H1 (cell line): ENCODE measurements at regions not wholly inside any gene's neighbourhood (a gene's known extent, or its start where the extent isn't known, plus 50 kb on each side); places are given as distances from the start of the nearest gene placed in this dataset.

ENCODE experiments used
- CTCF ChIA-PET: fragments of 300-600 bp; sonication (Branson Sonifier 250); formaldehyde crosslinking; loops from one replicate; lab custom pipeline; 2021; ENCODE audit not compliant: partially characterized antibody; lab: Charles Lee
- POLR2A ChIA-PET: fragments of 300-600 bp; sonication (Branson Sonifier 250); formaldehyde crosslinking; loops from one replicate; lab custom pipeline; 2021; ENCODE audit warnings: inconsistent platforms; ENCODE audit not compliant: partially characterized antibody; lab: Charles Lee
- DNase-seq, 2 experiments: peaks; one replicate each; pipeline versions ENCODE4 v3.0.0 to v3.0.0-alpha.2; 2010 to 2022; ENCODE audit warnings: low spot score in 2 of 2, low read depth in 1 of 2, mixed read lengths in 1 of 2
- FAIRE-seq: peaks from 2 replicates; lab custom pipeline; 2011; peaks lifted over from hg19 to GRCh38; lab: Jason Lieb, UNC
- H2AFZ ChIP-seq: 2 replicates; pipeline ENCODE4 v1.8.1; 2012; ENCODE audit warnings: low read length, inconsistent platforms
- H2AK5ac ChIP-seq: 2 replicates; pipeline ENCODE4 v1.6.1; 2013; ENCODE audit warnings: low read depth, low read length
- H2BK120ac ChIP-seq: replicated peaks from 2 replicates; pipeline ENCODE3; 2013; ENCODE audit warnings: low read depth, low read length, inconsistent platforms
- H2BK12ac ChIP-seq: 2 replicates; pipeline ENCODE4 v1.6.1; 2013; ENCODE audit warnings: low read depth, low read length
- H2BK15ac ChIP-seq: 2 replicates; pipeline ENCODE4 v1.6.1; 2013; ENCODE audit warnings: low read length
- H2BK20ac ChIP-seq: 2 replicates; pipeline ENCODE4 v1.6.1; 2013; ENCODE audit warnings: low read length
- H2BK5ac ChIP-seq: 2 replicates; pipeline ENCODE4 v1.6.1; 2013; ENCODE audit warnings: low read depth, low read length
- H3K14ac ChIP-seq: 2 replicates; pipeline ENCODE4 v1.6.1; 2013; ENCODE audit warnings: inconsistent platforms; ENCODE audit not compliant: insufficient read length
- H3K18ac ChIP-seq: 2 replicates; pipeline ENCODE4 v1.6.1; 2013; ENCODE audit warnings: low read length; ENCODE audit errors: extremely low read depth
- H3K23ac ChIP-seq: 2 replicates; pipeline ENCODE4 v1.6.1; 2013; ENCODE audit warnings: inconsistent platforms; ENCODE audit not compliant: insufficient read length
- H3K23me2 ChIP-seq: 2 replicates; pipeline ENCODE4 v1.6.1; 2013; ENCODE audit warnings: low read depth, low read length
- H3K27ac ChIP-seq: 2 replicates; pipeline ENCODE4 v1.6.1; 2011; ENCODE audit warnings: low read depth, low read length, inconsistent platforms
- H3K27me3 ChIP-seq, 4 experiments: replicated peaks in 1 of 4; 1 replicate in 1 of 4; 2 replicates in 3 of 4; pipeline versions ENCODE4 v1.6.1 to v1.8.1; 2011 to 2013; ENCODE audit warnings: low read length in 3 of 4, mild to moderate bottlenecking in 3 of 4, inconsistent platforms in 2 of 4, mixed read lengths in 2 of 4, moderate library complexity in 1 of 4; ENCODE audit not compliant: control insufficient read depth in 3 of 4, insufficient read depth in 3 of 4; ENCODE audit errors: extremely low read depth in 1 of 4
- H3K36me3 ChIP-seq, 4 experiments: 2 replicates each; pipeline versions ENCODE4 v1.6.1 to v1.8.1; 2011 to 2013; ENCODE audit warnings: mild to moderate bottlenecking in 4 of 4, low read length in 3 of 4, moderate library complexity in 2 of 4, control low read depth in 1 of 4, inconsistent platforms in 1 of 4; ENCODE audit not compliant: insufficient read depth in 4 of 4, control insufficient read depth in 2 of 4
- H3K4ac ChIP-seq: replicated peaks from 2 replicates; pipeline ENCODE3; 2013; ENCODE audit warnings: low read length, low read depth, mixed read lengths, inconsistent platforms; ENCODE audit not compliant: insufficient read length
- H3K4me1 ChIP-seq, 4 experiments: replicated peaks in 1 of 4; 1 replicate in 1 of 4; 2 replicates in 3 of 4; pipeline versions ENCODE4 v1.6.1 to v1.8.1; 2011 to 2013; ENCODE audit warnings: low read length in 3 of 4, inconsistent platforms in 2 of 4, mixed read lengths in 1 of 4; ENCODE audit not compliant: insufficient read depth in 4 of 4, control insufficient read depth in 3 of 4
- H3K4me2 ChIP-seq, 2 experiments: 2 replicates each; pipeline versions ENCODE4 v1.6.1 to v1.8.1; 2011 to 2013; ENCODE audit warnings: low read depth in 2 of 2, low read length in 2 of 2, control low read depth in 1 of 2, inconsistent platforms in 1 of 2, mild to moderate bottlenecking in 1 of 2; ENCODE audit not compliant: insufficient read depth in 1 of 2
- H3K4me3 ChIP-seq, 4 experiments: fragments of 200-600, 300-600 bp in 1 of 4; sonication (generic), shearing (Covaris generic), sonication (Bioruptor Twin) in 1 of 4; 2 replicates each; pipeline versions ENCODE4 v1.5.1 to v1.8.1; 2011 to 2016; ENCODE audit warnings: low read length in 4 of 4, low read depth in 3 of 4, control low read depth in 2 of 4, inconsistent platforms in 2 of 4, mild to moderate bottlenecking in 2 of 4, mixed read lengths in 1 of 4, moderate library complexity in 1 of 4; ENCODE audit not compliant: insufficient read depth in 2 of 4; ENCODE audit errors: extremely low read depth in 1 of 4
- H3K56ac ChIP-seq: replicated peaks from 2 replicates; pipeline ENCODE3; 2013; ENCODE audit warnings: low read depth, mild to moderate bottlenecking, mixed read lengths, low read length, inconsistent platforms; ENCODE audit not compliant: insufficient read length
- H3K79me1 ChIP-seq: 2 replicates; pipeline ENCODE4 v1.6.1; 2013; ENCODE audit warnings: low read depth, low read length, control low read depth
- H3K79me2 ChIP-seq, 2 experiments: 2 replicates each; pipeline versions ENCODE4 v1.6.1 to v1.8.1; 2012 to 2013; ENCODE audit warnings: low read length in 2 of 2, mild to moderate bottlenecking in 2 of 2, inconsistent platforms in 1 of 2; ENCODE audit not compliant: insufficient read depth in 2 of 2, control insufficient read depth in 1 of 2
- H3K9ac ChIP-seq, 4 experiments: replicated peaks in 1 of 4; 1 replicate in 1 of 4; 2 replicates in 3 of 4; pipeline versions ENCODE4 v1.6.1 to v1.8.1; 2011 to 2013; ENCODE audit warnings: low read depth in 3 of 4, low read length in 3 of 4, control low read depth in 2 of 4, mild to moderate bottlenecking in 2 of 4, moderate library complexity in 2 of 4, inconsistent platforms in 1 of 4; ENCODE audit errors: extremely low read depth in 1 of 4
- H3K9me3 ChIP-seq, 2 experiments: 2 replicates each; pipeline versions ENCODE4 v1.6.1 to v1.8.1; 2012 to 2013; ENCODE audit warnings: mild to moderate bottlenecking in 2 of 2, moderate library complexity in 2 of 2, control low read depth in 1 of 2, inconsistent platforms in 1 of 2, low read depth in 1 of 2, low read length in 1 of 2, mixed read lengths in 1 of 2; ENCODE audit not compliant: insufficient read depth in 2 of 2
- H4K20me1 ChIP-seq, 2 experiments: replicated peaks in 1 of 2; 2 replicates each; pipeline versions ENCODE3 to v1.8.1; 2011 to 2013; ENCODE audit warnings: inconsistent platforms in 2 of 2, low read length in 2 of 2, mild to moderate bottlenecking in 1 of 2; ENCODE audit not compliant: insufficient read depth in 2 of 2, control insufficient read depth in 1 of 2
- H4K5ac ChIP-seq: 2 replicates; pipeline ENCODE4 v1.6.1; 2013; ENCODE audit warnings: low read length, low read depth, mixed read lengths, inconsistent platforms; ENCODE audit not compliant: insufficient read length
- H4K8ac ChIP-seq: 2 replicates; pipeline ENCODE4 v1.8.0; 2013; ENCODE audit warnings: mild to moderate bottlenecking, moderate library complexity, low read length, inconsistent platforms; ENCODE audit not compliant: insufficient read depth; ENCODE audit errors: extremely low read depth
- H4K91ac ChIP-seq: replicated peaks from 2 replicates; pipeline ENCODE3; 2013; ENCODE audit warnings: low read length, mixed read lengths, inconsistent platforms; ENCODE audit not compliant: insufficient read length
- CTBP2 ChIP-seq: IDR thresholded peaks from 2 replicates; pipeline ENCODE4 v1.7.0; 2011; ENCODE audit warnings: borderline replicate concordance, mild to moderate bottlenecking, moderate library complexity, mixed read lengths, low read length; ENCODE audit not compliant: insufficient read depth, insufficient read length
- HDAC6 ChIP-seq: IDR thresholded peaks from one replicate; pipeline ENCODE4 v1.7.1; 2012; ENCODE audit warnings: low read depth, mild to moderate bottlenecking, inconsistent platforms, low read length, moderate library complexity
- PHF8 ChIP-seq: fragments of 200-600 bp; sonication (generic); conservative IDR thresholded peaks from 2 replicates; pipeline ENCODE4 v1.7.1; 2012; ENCODE audit warnings: low read depth, mild to moderate bottlenecking, inconsistent platforms, low read length, moderate library complexity
- RNF2 ChIP-seq: fragments of 200-900, 300-1000 bp; sonication (generic); IDR thresholded peaks from 2 replicates; pipeline ENCODE4 v1.7.1; 2016; ENCODE audit warnings: borderline replicate concordance, low read depth, mild to moderate bottlenecking, antibody characterized with exemption, low read length; ENCODE audit not compliant: poor library complexity, severe bottlenecking; ENCODE audit errors: missing control alignments
- SAP30 ChIP-seq: fragments of 300-600 bp; sonication (generic); IDR thresholded peaks from 2 replicates; pipeline ENCODE4 v1.7.1; 2012; ENCODE audit warnings: low read length, moderate library complexity, mild to moderate bottlenecking, inconsistent platforms; ENCODE audit not compliant: insufficient read depth, insufficient replicate concordance
- SP2 ChIP-seq: IDR thresholded peaks from 2 replicates; pipeline ENCODE4 v1.6.1; 2012; ENCODE audit warnings: mild to moderate bottlenecking, low read length, inconsistent platforms
- SP4 ChIP-seq: IDR thresholded peaks from 2 replicates; pipeline ENCODE4 v1.6.1; 2012; ENCODE audit warnings: low read length, inconsistent platforms
- TAF1 ChIP-seq: IDR thresholded peaks from 2 replicates; pipeline ENCODE4 v1.6.1; 2011; ENCODE audit warnings: mild to moderate bottlenecking, low read depth, low read length
- TCF12 ChIP-seq: IDR thresholded peaks from 2 replicates; pipeline ENCODE4 v1.6.1; 2011; ENCODE audit warnings: low read depth, mild to moderate bottlenecking, low read length
- WGBS, 2 experiments: shearing (Covaris generic) in 1 of 2; methylation state at CpG; one replicate each; pipeline versions ENCODE4 v1.1.6 to v1.1.7; 2013 to 2015; ENCODE audit warnings: low lambda C conversion rate in 2 of 2, mixed read lengths in 2 of 2, inconsistent platforms in 1 of 2, low coverage in 1 of 2, missing lambda C conversion rate in 1 of 2; ENCODE audit not compliant: insufficient replicate concordance in 2 of 2, insufficient coverage in 1 of 2, insufficient read length in 1 of 2; ENCODE audit errors: extremely low coverage in 1 of 2, missing lambda C conversion rate in 1 of 2; 5-methylcytosine and 5-hydroxymethylcytosine counted together
- TF ChIP-seq, protein P1 (sequence below): IDR thresholded peaks from 2 replicates; pipeline ENCODE4 v1.6.1; 2011; ENCODE audit warnings: low read length, improper control_type of control experiment

DNA sequence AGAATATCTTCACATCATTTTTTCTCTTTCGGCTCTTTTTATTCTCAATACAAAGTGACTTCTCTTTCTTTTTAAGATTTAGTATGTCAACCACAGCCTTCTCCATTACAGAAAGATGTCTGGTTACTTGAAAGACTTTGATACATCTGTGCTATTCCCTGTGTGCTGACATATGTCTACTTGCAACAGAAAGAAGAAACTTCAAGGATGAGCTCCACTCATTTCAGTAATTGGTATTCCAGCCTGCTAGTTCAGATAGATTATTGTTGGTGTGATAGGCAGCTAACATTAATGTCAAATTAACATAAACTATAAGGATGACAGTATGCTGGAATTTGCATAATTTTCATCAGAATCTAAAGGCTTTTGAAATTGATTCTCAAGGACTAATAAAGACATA is 948.7 kb downstream of the PCDH18 start:
- no peak overlapping the region for H2BK15ac ChIP-seq
- no peak overlapping the region for H3K9ac ChIP-seq
- no peak for DNase-seq
- H2BK12ac ChIP-seq: no peak overlapping the region
- H3K18ac ChIP-seq: no peak overlapping the region
- no peak overlapping the region for H3K4ac ChIP-seq
- peaks cover 0 to 1% (median 0%) of the 10 kb centered on the region in 4 experiments; a peak in 1 of 7 replicates for H3K27me3 ChIP-seq
- no peaks in the 10 kb centered on the region for H3K9me3 ChIP-seq
- H2BK5ac ChIP-seq: no peak overlapping the region
- H2BK120ac ChIP-seq: no peak overlapping the region
- ChIA-PET POLR2A (no interaction called here), CTCF (no interaction called here)
- no peaks in the 10 kb centered on the region for H4K20me1 ChIP-seq
- no peaks in the 10 kb centered on the region for H3K79me2 ChIP-seq
- H4K91ac ChIP-seq: no peak overlapping the region
- no peak overlapping the region for H2BK20ac ChIP-seq
- H3K79me1 ChIP-seq: no peaks in the 10 kb centered on the region
- no peak overlapping the region for H3K23ac ChIP-seq
- no peak for FAIRE-seq
- H2AFZ ChIP-seq: no peak overlapping the region
- H3K27ac ChIP-seq: no peak overlapping the region
- H3K56ac ChIP-seq: no peak overlapping the region
- H2AK5ac ChIP-seq: no peak overlapping the region
- H3K14ac ChIP-seq: no peak overlapping the region
- H4K8ac ChIP-seq: no peak overlapping the region
- H3K4me1 ChIP-seq: no peaks in the 10 kb centered on the region
- TF ChIP-seq SP4: no peak
- no peak for TF ChIP-seq PHF8
- no peak for TF ChIP-seq CTBP2
- TF ChIP-seq, protein P1, sequence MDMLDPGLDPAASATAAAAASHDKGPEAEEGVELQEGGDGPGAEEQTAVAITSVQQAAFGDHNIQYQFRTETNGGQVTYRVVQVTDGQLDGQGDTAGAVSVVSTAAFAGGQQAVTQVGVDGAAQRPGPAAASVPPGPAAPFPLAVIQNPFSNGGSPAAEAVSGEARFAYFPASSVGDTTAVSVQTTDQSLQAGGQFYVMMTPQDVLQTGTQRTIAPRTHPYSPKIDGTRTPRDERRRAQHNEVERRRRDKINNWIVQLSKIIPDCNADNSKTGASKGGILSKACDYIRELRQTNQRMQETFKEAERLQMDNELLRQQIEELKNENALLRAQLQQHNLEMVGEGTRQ: no peak
- no peak for TF ChIP-seq SAP30
- TF ChIP-seq SP2: no peak
- TF ChIP-seq TCF12: no peak
- TF ChIP-seq TAF1: no peak
- TF ChIP-seq RNF2: no peak
- no peak for TF ChIP-seq HDAC6
- H3K23me2 ChIP-seq: no peaks in the 10 kb centered on the region
- no peaks in the 10 kb centered on the region for H3K36me3 ChIP-seq
- 81% methylated on average over 1 of the region's 1 CpG; no CpG with 5 or more reads in 1 of the 2 experiments for WGBS, 2 experiments
- H3K4me3 ChIP-seq: no peak overlapping the region
- H3K4me2 ChIP-seq: no peak overlapping the region
- H4K5ac ChIP-seq: no peak overlapping the region
